Calu3 (cell line): ENCODE measurements at regions not wholly inside any gene's neighbourhood (a gene's known extent, or its start where the extent isn't known, plus 50 kb on each side); places are given as distances from the start of the nearest gene placed in this dataset.
A peak's percentile ranks its signal among the peaks of the same experiment; 100 is the strongest.

Experiments
- BruUV-seq: library from RNA; stranded (reverse); fragments of 400-500 nt; replicated peaks from 2 replicates; lab custom pipeline; 2021; lab: Mats Ljungman, UMichigan
- CTCF ChIA-PET: fragments of 300-600 bp; sonication (Branson Sonifier 250); formaldehyde crosslinking; loops from one replicate; lab custom pipeline; 2022; ENCODE audit warnings: antibody characterized with exemption; lab: Charles Lee
- DNase-seq: peaks from one replicate; pipeline ENCODE4 v3.0.0; 2022
- H3K27ac Mint-ChIP-seq: one replicate; pipeline ENCODE4 v1.8.0; 2022; ENCODE audit warnings: mixed read lengths; ENCODE audit not compliant: unreplicated experiment
- H3K27me3 Mint-ChIP-seq: one replicate; pipeline ENCODE4 v1.8.0; 2022; ENCODE audit warnings: mixed read lengths; ENCODE audit not compliant: unreplicated experiment
- H3K36me3 Mint-ChIP-seq: one replicate; pipeline ENCODE4 v1.8.0; 2022; ENCODE audit warnings: mild to moderate bottlenecking, moderate library complexity, mixed read lengths; ENCODE audit not compliant: insufficient read depth, unreplicated experiment
- H3K4me1 Mint-ChIP-seq: one replicate; pipeline ENCODE4 v1.8.0; 2022; ENCODE audit warnings: mild to moderate bottlenecking, low read depth, mixed read lengths; ENCODE audit not compliant: unreplicated experiment
- H3K4me3 Mint-ChIP-seq: one replicate; pipeline ENCODE4 v1.8.0; 2022; ENCODE audit warnings: mild to moderate bottlenecking, low read depth, moderate library complexity, mixed read lengths; ENCODE audit not compliant: unreplicated experiment
- H3K9me3 Mint-ChIP-seq: one replicate; pipeline ENCODE4 v1.8.0; 2022; ENCODE audit warnings: low read depth, mixed read lengths; ENCODE audit not compliant: unreplicated experiment
- intact Hi-C: fragments of 100-400 bp; cut with micrococcal nuclease; formaldehyde crosslinking; loops from one replicate; pipeline ENCODE4 v1.10.0; 2022; ENCODE audit not compliant: unreplicated experiment
- TF ChIP-seq, protein P1 (sequence below): fragments of 200-600 bp; IDR thresholded peaks from one replicate; pipeline ENCODE4 v1.8.0; 2022; ENCODE audit warnings: antibody characterized with exemption; ENCODE audit not compliant: unreplicated experiment

GRCh38 chr5:141746395-141746794 lies 64.4 kb upstream of the ARAP3 start:
- H3K27me3 Mint-ChIP-seq = peaks cover 96% of the 10 kb centered on the region

DNA sequence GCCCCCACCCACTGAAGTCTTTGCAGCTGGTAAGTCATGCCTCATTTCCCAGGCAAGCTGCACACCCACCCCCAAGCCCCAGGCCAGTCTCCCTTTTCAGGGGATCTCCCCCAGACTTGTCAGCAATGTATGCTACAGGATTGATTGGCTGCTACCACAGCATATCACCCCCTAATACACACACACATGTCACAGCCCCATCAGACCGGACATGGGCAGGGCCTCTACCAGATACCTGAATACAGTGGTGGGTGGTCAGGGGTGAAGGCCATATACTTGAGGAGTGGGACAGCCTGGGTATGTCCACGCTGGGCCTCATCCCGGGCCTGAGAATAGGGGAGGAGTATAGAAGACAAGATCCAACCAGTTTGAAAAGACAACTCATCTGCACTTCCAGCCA lies 63.4 kb upstream of the ARAP3 start:
- TF ChIP-seq, protein P1, sequence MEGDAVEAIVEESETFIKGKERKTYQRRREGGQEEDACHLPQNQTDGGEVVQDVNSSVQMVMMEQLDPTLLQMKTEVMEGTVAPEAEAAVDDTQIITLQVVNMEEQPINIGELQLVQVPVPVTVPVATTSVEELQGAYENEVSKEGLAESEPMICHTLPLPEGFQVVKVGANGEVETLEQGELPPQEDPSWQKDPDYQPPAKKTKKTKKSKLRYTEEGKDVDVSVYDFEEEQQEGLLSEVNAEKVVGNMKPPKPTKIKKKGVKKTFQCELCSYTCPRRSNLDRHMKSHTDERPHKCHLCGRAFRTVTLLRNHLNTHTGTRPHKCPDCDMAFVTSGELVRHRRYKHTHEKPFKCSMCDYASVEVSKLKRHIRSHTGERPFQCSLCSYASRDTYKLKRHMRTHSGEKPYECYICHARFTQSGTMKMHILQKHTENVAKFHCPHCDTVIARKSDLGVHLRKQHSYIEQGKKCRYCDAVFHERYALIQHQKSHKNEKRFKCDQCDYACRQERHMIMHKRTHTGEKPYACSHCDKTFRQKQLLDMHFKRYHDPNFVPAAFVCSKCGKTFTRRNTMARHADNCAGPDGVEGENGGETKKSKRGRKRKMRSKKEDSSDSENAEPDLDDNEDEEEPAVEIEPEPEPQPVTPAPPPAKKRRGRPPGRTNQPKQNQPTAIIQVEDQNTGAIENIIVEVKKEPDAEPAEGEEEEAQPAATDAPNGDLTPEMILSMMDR = no peak
- H3K27me3 Mint-ChIP-seq = peaks cover 86% of the 10 kb centered on the region

More at GRCh38 chr5:141746395-141746794, 64.4 kb upstream of the ARAP3 start:
- H3K27ac Mint-ChIP-seq = no peak overlapping the region
- TF ChIP-seq, protein P1 = no peak
- no peak for DNase-seq
- no peaks in the 10 kb centered on the region for H3K36me3 Mint-ChIP-seq
- H3K4me3 Mint-ChIP-seq = no peak overlapping the region
- no peaks in the 10 kb centered on the region for H3K4me1 Mint-ChIP-seq
- BruUV-seq = no TSS peak
- no peaks in the 10 kb centered on the region for H3K9me3 Mint-ChIP-seq
- CTCF ChIA-PET = no interaction called here
- intact Hi-C loops = no loop called here

DNA sequence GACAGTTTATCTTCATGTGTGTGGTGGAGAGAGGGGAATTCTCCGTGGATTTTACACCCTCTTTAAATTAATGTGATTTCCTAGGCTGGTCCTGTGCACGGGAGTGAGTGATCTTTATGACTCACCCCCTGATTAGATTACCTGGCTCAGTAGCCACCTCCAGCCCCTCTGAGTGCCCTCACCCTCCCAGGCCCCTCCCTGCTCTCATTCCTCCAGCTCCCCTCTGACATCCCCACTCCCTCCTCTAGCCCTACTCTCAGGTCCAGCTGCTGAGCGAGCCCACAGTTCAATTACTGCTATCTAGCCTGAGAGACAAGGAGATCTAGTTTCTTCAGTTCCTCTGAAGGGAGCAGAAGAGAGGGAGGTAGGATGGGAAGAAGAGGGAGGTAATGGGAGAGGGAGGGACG lies 61.8 kb upstream of the ARAP3 start:
- no peak for DNase-seq
- Mint-ChIP-seq H3K27ac (no peak overlapping the region), H3K9me3 (no peaks in the 10 kb centered on the region), H3K27me3 (peaks cover 85% of the 10 kb centered on the region), H3K4me1 (no peaks in the 10 kb centered on the region), H3K4me3 (no peak overlapping the region), H3K36me3 (no peaks in the 10 kb centered on the region)
- no TSS peak for BruUV-seq
- TF ChIP-seq, protein P1 = no peak
- CTCF ChIA-PET = no interaction called here
- intact Hi-C loops = loop anchor here (1.0 kb wide), 1 partner anchor 10 kb away; no protein-coding TSS in a partner anchor

More for the DNA sequence above, 63.4 kb upstream of the ARAP3 start:
- no peaks in the 10 kb centered on the region for H3K36me3 Mint-ChIP-seq
- no TSS peak for BruUV-seq
- H3K27ac Mint-ChIP-seq = no peak overlapping the region
- intact Hi-C loops = no loop called here
- H3K9me3 Mint-ChIP-seq = no peaks in the 10 kb centered on the region
- H3K4me1 Mint-ChIP-seq = no peaks in the 10 kb centered on the region
- no peak overlapping the region for H3K4me3 Mint-ChIP-seq
- CTCF ChIA-PET = no interaction called here
- DNase-seq = no peak

DNA sequence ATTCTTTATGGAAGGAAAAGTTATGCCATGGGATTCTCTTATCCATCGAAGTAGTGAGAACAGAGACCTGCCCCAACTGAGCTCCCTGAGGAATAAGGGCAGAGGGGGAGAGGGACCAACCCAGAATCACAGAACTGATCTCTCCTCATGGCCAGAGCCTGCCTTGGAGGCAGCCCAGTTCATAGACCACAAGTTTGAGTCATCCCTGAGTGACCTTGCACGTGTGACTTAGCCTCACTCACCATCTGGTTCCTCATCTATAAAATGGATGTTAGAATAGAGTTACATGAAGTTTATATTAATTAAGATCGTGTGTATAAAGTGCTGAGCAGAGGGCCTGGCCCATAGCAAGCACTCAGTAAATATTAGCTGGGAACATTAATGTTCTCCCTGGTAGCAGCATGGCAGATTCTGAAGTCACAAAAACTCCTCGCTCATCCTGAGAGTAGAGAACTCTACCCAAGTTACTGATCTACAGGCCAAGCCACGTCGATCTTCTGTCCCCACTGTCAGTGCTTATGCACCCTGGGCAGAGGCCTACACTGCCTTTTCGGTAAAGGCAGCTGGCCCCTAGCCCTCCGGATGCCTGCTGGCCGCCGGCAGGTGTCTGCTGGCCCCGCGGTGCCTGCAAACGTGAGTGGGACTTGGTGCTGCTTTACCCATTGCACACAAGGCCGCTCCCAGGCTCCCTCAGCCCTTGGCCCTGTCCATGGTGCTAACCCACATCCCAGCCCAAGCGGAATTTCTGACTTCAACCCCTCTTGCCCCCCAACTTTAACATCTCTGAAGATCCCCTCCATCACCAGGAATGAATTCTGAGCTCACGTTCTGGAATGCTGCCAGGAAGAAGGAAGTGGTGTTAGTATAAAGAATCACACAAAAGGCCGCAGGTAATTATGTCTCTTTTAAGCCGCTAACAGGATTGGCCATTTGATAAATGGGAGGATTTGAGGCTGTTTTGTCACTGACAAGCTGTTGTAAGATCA lies 61.1 kb upstream of the ARAP3 start:
- intact Hi-C loops = loop anchor here (1.0 kb wide), 1 partner anchor 11 kb away; no protein-coding TSS in a partner anchor

More for the DNA sequence above, 61.1 kb upstream of the ARAP3 start:
- no peaks in the 10 kb centered on the region for H3K36me3 Mint-ChIP-seq
- H3K27me3 Mint-ChIP-seq = peaks cover 85% of the 10 kb centered on the region
- CTCF ChIA-PET = no interaction called here
- H3K4me3 Mint-ChIP-seq = no peak overlapping the region
- no peaks in the 10 kb centered on the region for H3K9me3 Mint-ChIP-seq
- peak; percentile 72 for DNase-seq
- no peak overlapping the region for H3K27ac Mint-ChIP-seq
- BruUV-seq = no TSS peak
- H3K4me1 Mint-ChIP-seq = no peaks in the 10 kb centered on the region
- TF ChIP-seq, protein P1 = no peak
